Stimulated activated CD8-positive, alpha-beta memory T cell treated with anti-CD3 and anti-CD28 coated beads, Interleukin-15, amount 100 ng/mL, for 1 hour (primary cell): ENCODE measurements at regions not wholly inside any gene's neighbourhood (a gene's known extent, or its start where the extent isn't known, plus 50 kb on each side); places are given as distances from the start of the nearest gene placed in this dataset.

Experiments
- DNase-seq: peaks from one replicate; pipeline ENCODE4 v3.0.0-alpha.2; 2020; ENCODE audit warnings: low read depth

- DNase-seq: no peak
These were observed 539.6 kb upstream of the CLINT1 start for GRCh38 chr5:158398360-158399201.

GRCh38 chr5:158397278-158397677 is 538.3 kb upstream of the CLINT1 start:
- no peak for DNase-seq

DNA sequence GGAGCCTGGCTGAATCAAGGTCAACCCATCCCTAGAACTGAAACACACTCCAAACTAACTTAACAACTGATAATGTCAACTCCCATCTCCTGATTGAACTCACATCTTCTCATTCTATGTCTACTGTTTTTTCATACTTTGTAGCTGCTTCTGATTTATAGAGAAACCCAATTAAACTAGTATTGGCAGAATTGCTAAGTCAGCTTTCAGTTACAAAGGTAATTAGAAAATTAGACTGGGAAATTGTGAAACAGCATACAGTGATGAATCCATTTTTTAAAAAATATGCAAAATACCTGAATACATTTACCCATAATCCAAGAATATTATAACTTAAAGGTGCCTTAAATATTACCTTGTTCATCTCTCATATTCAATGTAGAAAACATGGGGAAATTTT is 535.2 kb upstream of the CLINT1 start:
- no peak for DNase-seq

- no peak for DNase-seq
These were observed 534.5 kb upstream of the CLINT1 start for GRCh38 chr5:158393457-158393856.

GRCh38 chr5:158392753-158393152 is 533.8 kb upstream of the CLINT1 start:
- no peak for DNase-seq

DNA sequence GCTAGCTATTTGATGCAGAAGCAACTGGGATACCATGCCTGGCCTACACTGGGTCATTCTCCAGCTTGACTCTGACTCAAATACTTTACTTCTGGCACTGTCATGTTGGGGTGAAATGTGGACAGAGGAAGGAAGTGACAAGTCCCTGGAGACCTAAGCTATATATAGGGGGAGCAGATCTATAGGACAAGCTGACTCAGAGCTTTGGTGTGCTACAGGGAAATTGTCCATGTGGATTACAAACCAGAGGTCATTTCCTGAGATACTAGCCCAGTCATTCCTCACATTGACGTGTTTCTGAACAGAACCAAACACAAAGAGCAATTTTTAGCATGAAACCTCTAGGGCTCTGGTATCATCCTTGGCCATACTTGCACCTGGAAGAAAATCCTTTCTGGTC is 531.6 kb upstream of the CLINT1 start:
- no peak for DNase-seq

DNA sequence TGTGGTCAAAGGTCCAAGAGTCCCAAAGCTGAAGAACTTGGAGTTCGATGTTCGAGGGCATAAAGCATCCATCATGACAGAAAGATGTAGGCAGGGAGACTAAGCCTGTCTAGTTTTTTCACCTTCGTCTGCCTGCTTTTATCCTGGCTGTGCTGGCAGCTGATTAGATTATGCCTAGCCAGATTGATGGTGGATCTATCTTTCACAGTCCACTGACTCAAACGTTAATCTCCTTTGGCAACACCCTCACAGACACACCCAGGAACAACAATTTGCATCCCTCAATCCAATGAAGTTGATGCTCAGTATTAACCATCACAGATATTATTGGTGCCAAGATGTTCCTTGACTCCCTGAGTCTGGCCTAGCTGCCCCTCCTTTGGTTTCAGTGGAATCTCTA is 530.8 kb upstream of the CLINT1 start:
- DNase-seq: no peak

DNA sequence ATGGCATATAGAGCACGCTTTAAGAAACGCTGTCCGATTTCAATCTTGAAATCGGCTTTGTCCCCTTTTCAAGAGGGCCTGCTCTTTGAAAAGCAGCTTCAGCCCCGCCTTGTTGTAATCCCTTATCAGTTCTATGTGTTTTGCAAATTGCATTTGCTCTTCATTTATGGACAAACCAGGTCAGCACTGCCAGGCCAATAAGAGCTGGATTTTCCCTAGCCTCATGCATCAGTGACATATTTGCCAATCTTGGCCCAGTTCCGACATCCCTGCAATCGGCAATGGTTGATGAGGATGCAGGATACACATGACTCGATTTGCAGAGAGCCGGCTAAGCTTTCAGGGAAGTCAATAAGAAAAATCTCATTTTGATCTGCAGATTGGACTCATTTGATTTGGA is 529.1 kb upstream of the CLINT1 start:
- no peak for DNase-seq

DNA sequence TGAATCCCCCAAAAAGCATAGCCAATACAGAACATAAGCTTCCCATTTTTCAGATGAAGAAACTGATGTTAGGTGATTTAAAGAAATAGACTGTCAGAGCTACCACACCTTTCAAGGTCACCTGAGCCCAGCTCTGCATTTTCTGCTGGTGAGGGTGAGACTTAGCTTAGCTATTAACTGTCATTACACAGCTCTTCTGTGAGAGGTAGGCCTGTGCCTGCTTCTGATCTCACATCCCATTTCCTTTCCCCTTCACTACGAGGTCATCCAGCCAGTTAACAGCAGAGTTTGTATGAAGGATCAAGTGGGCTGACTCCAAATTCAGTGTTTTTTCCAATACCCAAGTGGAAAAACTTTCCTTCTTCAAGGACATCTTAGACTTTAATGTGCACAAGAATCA is 528.6 kb upstream of the CLINT1 start:
- no peak for DNase-seq

DNA sequence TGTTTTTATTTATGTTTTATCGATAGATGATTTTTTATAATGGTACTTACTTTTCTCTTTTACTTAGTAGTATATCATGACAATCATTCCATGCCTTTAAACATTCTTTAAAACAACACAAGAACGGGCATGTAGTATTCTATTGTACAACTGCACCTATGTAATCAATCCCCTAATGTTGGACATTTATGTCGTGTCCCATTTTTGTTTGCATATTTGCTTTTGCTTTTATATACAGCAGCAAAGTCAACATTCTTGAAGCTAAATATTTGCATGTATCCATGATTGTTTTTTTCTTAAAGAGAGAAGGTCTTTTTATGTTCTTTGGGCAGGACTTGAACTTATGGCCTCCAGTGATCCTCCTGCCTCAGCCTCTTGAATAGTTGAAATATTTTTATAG is 527.0 kb upstream of the CLINT1 start:
- no peak for DNase-seq

GRCh38 chr5:158384535-158385481 is 525.9 kb upstream of the CLINT1 start:
- no peak for DNase-seq

DNA sequence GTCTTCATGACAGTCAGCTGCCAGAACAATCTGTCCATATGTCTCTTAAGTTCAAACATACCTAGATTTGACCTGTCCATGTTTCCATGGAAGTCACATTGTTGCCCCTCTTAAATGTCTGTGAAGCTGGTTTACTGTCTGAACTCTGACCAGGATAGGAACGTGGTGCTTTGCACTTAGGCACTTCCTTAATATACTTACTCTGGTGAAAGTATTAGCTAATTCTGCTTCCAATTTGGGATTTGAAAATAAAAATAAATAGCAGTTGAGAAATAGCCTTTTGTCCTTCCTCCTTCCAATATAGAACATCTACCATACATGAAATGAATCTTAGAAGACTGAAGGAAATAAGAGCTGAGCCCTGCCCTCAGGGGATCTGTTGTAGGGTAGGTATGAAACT is 524.5 kb upstream of the CLINT1 start:
- no peak for DNase-seq

GRCh38 chr5:158382473-158382872 is 523.5 kb upstream of the CLINT1 start:
- DNase-seq: no peak

DNA sequence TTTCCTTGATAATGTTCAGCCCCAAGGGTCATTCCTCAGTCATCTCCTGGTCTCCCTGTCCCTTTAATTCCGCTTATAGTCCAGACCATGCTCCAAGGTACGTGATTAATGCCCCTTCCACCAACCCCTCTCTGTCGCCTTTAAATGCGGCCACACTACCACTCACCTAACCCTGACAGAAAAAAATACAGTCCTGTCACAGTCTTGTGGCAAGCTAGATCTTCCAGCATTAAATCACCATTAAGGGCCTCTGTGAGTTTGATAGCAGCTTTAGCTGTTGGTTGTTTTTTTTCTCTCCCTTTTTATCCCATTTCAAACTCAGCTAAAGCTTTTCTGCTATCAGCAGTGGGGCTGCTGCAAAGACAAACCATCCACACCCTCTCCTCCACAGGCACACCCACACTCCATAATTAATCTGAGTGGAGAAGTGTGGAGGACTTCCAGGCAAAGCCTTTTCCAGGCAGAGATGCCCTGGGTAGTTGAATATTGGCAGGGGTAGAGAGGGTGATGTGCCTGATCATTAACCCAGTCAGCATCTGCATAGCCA is 522.7 kb upstream of the CLINT1 start:
- DNase-seq: no peak

- DNase-seq: no peak
These were observed 521.7 kb upstream of the CLINT1 start for GRCh38 chr5:158380661-158381060.

- DNase-seq: no peak
These were observed 520.0 kb upstream of the CLINT1 start for GRCh38 chr5:158378931-158379330.

- no peak for DNase-seq
These were observed 517.7 kb upstream of the CLINT1 start for GRCh38 chr5:158376679-158377078.

DNA sequence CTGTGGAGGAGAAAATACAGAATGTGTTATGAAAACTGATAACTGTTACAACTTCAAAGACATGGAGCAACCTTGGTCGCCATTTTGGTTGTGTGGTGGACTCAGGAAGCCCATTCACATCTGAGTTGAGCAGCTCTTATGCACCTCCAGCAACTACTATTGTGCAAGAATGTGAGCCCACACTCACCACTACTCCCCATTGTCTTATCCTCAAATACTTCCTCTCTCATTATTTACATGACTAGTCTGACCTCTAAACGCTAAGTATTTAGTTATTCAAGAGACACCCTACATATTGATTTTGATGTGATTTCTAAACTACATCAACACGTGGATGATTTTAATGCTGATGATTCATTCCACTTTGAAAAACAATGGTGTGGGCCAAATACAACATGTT is 516.6 kb upstream of the CLINT1 start:
- DNase-seq: no peak

DNA sequence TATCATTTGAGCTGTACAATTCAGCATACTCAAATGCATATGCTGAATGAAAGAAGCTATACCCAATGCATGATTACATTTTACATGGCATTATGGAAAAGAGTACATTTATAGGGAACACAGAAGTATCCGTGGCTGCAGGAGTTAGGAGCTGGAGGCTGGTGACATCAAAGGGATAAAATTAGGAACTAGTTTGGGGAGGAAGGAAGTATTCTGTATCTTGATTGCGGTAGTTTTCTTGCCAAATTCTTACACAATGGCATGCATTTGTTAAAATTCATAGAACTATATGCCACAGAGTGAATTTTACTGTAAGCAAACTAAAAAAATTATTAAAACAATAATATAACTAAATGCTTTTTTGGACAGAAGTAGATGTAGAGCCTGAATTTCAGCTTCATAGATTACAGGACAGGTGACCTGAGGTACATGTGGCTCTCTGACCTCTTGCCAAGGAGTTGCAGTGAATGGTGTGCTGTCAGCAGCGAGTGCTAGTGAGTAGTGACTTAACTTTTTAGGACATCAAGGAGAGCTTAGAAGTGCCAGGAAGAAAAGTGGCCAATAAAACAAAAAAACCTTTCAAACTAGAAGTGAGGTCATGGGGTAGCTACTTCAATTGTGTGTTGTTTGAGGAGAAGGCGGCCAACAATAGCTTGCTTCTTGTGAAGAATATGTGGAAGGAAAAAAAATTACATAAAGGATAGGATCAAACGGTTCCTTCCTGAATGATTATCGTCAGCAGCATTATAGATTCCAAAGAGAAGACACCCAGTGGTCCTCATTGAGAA is 514.9 kb upstream of the CLINT1 start:
- no peak for DNase-seq

DNA sequence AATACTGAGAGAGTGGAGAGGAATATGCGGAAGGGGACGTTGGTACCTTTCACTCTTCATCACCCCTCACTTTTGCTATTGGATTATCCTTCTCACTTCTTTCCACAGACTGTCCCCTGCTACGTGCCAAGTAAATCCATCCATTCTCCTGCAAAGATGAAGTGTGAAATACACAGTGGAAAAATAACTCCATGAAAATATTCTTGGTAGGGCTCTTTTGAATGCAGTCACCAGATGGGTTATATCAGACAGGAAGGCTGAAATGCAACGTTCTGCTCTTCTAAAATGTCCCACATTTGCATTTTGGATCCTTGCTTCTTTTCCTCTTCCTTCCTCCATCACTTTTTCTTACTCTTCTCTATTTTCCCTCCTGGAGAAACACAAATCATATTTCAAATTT is 510.3 kb upstream of the CLINT1 start:
- DNase-seq: no peak

- no peak for DNase-seq
These were observed 509.7 kb upstream of the CLINT1 start for GRCh38 chr5:158368686-158369085.

DNA sequence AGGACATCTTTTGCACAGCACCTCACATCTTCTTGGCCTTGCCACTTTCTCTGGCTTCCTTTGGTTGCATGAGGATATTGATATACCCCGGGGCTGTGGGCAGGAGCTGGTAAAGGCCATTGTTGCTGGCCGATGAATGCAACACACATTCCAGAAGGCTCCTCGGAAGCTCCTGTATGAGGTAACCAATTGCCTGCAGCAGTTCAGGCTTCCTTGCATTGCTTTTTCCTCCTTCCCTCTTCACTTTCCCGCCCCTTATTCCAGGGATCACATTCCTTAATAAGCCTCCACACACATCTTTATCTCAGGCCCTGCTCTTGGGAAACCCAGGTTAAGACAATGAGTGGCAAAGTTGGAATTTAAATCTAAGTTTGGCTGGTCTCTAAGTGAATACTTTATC is 505.4 kb upstream of the CLINT1 start:
- DNase-seq: no peak
